Loucy (cell line): ENCODE measurements at regions not wholly inside any gene's neighbourhood (a gene's known extent, or its start where the extent isn't known, plus 50 kb on each side); places are given as distances from the start of the nearest gene placed in this dataset.

ENCODE experiments used
- H2AFZ ChIP-seq: fragments of 200-600 bp; sonication (generic); 2 replicates; pipeline ENCODE4 v1.6.0; 2016; ENCODE audit warnings: antibody characterized with exemption, mild to moderate bottlenecking, low read length, moderate library complexity
- H3F3A ChIP-seq: fragments of 200-600 bp; 2 replicates; pipeline ENCODE4 v1.6.0; 2016; ENCODE audit warnings: antibody characterized with exemption, low read depth, mild to moderate bottlenecking
- H3K27me3 ChIP-seq: fragments of 200-600 bp; sonication (generic); 2 replicates; pipeline ENCODE4 v1.6.1; 2014; ENCODE audit warnings: low read length, mild to moderate bottlenecking; ENCODE audit not compliant: insufficient read depth, poor library complexity, severe bottlenecking
- H3K36me3 ChIP-seq: fragments of 200-600 bp; sonication (generic); 2 replicates; pipeline ENCODE4 v1.6.1; 2016; ENCODE audit warnings: low read length; ENCODE audit not compliant: insufficient read depth
- H3K4me1 ChIP-seq: fragments of 200-600 bp; sonication (generic); 2 replicates; pipeline ENCODE4 v1.5.1; 2014; ENCODE audit warnings: low read length, mild to moderate bottlenecking; ENCODE audit not compliant: insufficient read depth, poor library complexity, severe bottlenecking
- H3K4me2 ChIP-seq: fragments of 200-600 bp; sonication (generic); 2 replicates; pipeline ENCODE4 v1.6.0; 2014; ENCODE audit warnings: antibody characterized with exemption, low read length, low read depth, mild to moderate bottlenecking; ENCODE audit not compliant: poor library complexity, severe bottlenecking
- H3K4me3 ChIP-seq: fragments of 200-600 bp; sonication (generic); 2 replicates; pipeline ENCODE4 v1.5.1; 2014; ENCODE audit warnings: low read length, mild to moderate bottlenecking, mixed read lengths; ENCODE audit not compliant: poor library complexity, severe bottlenecking
- H3K79me2 ChIP-seq: fragments of 200-600 bp; sonication (generic); 2 replicates; pipeline ENCODE4 v1.6.1; 2014; ENCODE audit warnings: low read length; ENCODE audit not compliant: insufficient read depth
- H3K9ac ChIP-seq: fragments of 200-600 bp; sonication (generic); 2 replicates; pipeline ENCODE4 v1.6.0; 2014; ENCODE audit warnings: mild to moderate bottlenecking, low read depth, low read length, moderate library complexity; ENCODE audit not compliant: poor library complexity, severe bottlenecking
- H3K9me2 ChIP-seq: fragments of 200-600 bp; sonication (generic); replicated peaks from 2 replicates; pipeline ENCODE4 v1.6.1; 2016; ENCODE audit warnings: low read depth, low read length, mixed read lengths
- H3K9me3 ChIP-seq: fragments of 200-600 bp; sonication (generic); 2 replicates; pipeline ENCODE4 v1.6.1; 2014; ENCODE audit warnings: mild to moderate bottlenecking, antibody characterized with exemption, low read length, low read depth; ENCODE audit not compliant: insufficient read depth
- H4K20me1 ChIP-seq: fragments of 200-600 bp; sonication (generic); 2 replicates; pipeline ENCODE4 v1.6.0; 2014; ENCODE audit warnings: antibody characterized with exemption, low read length, mild to moderate bottlenecking; ENCODE audit not compliant: insufficient read depth, poor library complexity, severe bottlenecking
- EZH2phosphoT487 ChIP-seq: fragments of 200-600 bp; IDR thresholded peaks from 2 replicates; pipeline ENCODE4 v1.6.1; 2018; ENCODE audit warnings: antibody characterized with exemption, mild to moderate bottlenecking, moderate library complexity, borderline replicate concordance
- TF ChIP-seq, protein P1 (sequence below): fragments of 200-600 bp; sonication (generic); conservative IDR thresholded peaks from 2 replicates; pipeline ENCODE4 v1.5.1; 2014; ENCODE audit warnings: mild to moderate bottlenecking, antibody characterized with exemption, low read length

DNA sequence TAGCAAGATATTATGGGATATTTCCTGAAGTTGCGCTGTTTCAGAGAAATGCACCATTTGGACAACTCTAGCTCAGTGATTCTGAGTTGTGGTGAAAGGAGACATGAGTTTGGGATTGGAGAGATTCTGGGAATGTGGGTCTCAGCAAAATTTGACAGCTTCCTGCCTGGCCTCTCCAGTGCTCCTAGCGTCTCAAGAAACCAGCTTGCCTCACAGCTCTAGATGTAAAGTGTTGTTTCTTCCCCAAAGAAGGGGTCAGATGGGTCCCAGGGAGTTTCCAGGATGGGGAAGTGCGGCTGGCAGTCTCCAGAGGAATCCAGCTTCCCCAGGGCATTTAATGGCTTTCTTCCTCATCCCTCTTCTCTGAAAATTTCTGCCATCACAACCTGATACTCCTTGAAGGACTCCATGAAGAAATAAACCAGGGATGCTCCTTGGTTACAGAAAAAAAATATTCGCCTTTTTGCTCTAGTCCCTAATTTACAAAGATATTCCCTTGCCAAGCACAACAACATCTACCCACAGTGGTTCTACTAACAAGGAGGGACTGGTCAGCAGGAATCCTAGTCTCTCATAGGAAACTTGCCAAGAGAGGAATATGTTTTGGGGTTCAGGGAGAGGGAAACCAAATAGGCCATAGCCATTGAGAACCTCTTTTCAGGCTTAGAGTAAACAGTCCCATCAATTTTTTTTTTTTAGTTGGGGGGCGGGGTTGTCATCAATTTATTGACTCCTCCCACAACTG, 185.4 kb upstream of the E2F8 start:
- no peaks in the 10 kb centered on the region for H4K20me1 ChIP-seq
- H3K36me3 ChIP-seq = no peaks in the 10 kb centered on the region
- H3K9me2 ChIP-seq = no peaks in the 10 kb centered on the region
- H3K4me3 ChIP-seq = no peak overlapping the region
- no peak overlapping the region for H3K9ac ChIP-seq
- TF ChIP-seq, protein P1, sequence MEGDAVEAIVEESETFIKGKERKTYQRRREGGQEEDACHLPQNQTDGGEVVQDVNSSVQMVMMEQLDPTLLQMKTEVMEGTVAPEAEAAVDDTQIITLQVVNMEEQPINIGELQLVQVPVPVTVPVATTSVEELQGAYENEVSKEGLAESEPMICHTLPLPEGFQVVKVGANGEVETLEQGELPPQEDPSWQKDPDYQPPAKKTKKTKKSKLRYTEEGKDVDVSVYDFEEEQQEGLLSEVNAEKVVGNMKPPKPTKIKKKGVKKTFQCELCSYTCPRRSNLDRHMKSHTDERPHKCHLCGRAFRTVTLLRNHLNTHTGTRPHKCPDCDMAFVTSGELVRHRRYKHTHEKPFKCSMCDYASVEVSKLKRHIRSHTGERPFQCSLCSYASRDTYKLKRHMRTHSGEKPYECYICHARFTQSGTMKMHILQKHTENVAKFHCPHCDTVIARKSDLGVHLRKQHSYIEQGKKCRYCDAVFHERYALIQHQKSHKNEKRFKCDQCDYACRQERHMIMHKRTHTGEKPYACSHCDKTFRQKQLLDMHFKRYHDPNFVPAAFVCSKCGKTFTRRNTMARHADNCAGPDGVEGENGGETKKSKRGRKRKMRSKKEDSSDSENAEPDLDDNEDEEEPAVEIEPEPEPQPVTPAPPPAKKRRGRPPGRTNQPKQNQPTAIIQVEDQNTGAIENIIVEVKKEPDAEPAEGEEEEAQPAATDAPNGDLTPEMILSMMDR = no peak
- TF ChIP-seq EZH2phosphoT487 = no peak
- H3F3A ChIP-seq = no peaks in the 10 kb centered on the region
- H3K9me3 ChIP-seq = no peaks in the 10 kb centered on the region
- H3K4me1 ChIP-seq = peaks cover 31% of the 10 kb centered on the region
- H3K4me2 ChIP-seq = no peak overlapping the region
- no peaks in the 10 kb centered on the region for H3K79me2 ChIP-seq
- H2AFZ ChIP-seq = no peak overlapping the region
- no peaks in the 10 kb centered on the region for H3K27me3 ChIP-seq

DNA sequence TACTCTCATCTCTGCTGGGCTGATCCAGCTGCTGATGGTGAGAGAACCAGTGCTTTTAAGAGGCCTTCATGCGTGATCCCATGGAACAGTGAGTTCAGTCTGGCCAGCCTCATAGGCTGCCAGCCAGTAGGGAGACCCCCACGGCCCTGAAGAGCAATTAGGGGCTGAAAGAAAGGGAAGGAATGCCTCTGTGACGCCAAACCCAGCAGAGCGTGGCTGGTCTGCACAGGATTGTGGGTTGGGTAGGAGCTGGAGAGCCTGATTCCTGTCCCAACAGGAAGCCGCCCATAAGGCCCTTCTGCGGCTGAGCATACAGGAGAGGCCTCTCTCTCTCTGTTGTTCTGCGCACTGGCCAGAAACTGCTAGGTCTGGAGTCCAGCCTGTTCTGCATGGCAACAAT, 181.5 kb upstream of the E2F8 start:
- H3K4me3 ChIP-seq = no peak overlapping the region
- H3K9me2 ChIP-seq = no peaks in the 10 kb centered on the region
- no peaks in the 10 kb centered on the region for H3K9me3 ChIP-seq
- no peaks in the 10 kb centered on the region for H3K27me3 ChIP-seq
- no peaks in the 10 kb centered on the region for H3F3A ChIP-seq
- TF ChIP-seq, protein P1 = no peak
- TF ChIP-seq EZH2phosphoT487 = no peak
- H3K9ac ChIP-seq = no peak overlapping the region
- peaks cover 7% of the 10 kb centered on the region for H3K4me1 ChIP-seq
- H3K79me2 ChIP-seq = no peaks in the 10 kb centered on the region
- no peak overlapping the region for H3K4me2 ChIP-seq
- no peak overlapping the region for H2AFZ ChIP-seq
- H4K20me1 ChIP-seq = no peaks in the 10 kb centered on the region
- no peaks in the 10 kb centered on the region for H3K36me3 ChIP-seq

DNA sequence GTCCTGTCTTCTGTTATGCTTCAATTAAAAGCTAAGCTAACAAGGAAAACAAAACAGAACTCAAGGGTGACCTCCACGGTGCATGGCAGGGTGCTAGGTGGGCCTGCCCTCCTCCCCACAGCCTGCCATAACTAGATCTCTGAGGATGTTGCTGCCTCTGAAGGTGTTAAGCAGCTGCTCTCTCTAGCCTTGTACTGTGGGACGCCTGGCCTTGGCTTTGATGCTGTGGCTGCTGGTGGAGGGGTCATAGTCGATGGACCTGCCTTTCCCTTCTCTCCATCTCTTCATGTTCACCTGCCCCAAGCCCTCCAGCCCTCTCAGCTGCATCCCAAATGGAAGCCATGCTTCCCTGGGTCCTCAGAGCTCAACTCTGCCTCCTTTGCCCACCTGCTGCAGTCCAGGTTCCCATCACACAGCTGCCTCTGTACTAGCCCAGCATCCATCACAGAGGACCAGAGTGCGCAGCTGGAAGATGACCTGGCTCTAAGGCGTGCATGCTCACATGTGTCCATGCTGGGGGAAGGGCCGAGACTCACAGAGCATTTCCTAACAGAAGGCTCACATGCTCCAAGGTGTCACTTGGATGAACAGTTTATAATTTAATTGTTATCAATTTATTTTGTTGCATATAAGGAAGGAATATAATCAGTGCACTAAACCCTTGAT, 180.3 kb upstream of the E2F8 start:
- Histone ChIP-seq H3K4me2 (no peak overlapping the region), H2AFZ (no peak overlapping the region), H3K27me3 (no peaks in the 10 kb centered on the region), H3K4me3 (no peak overlapping the region), H3K9me2 (no peaks in the 10 kb centered on the region), H3K9me3 (no peaks in the 10 kb centered on the region), H3K79me2 (no peaks in the 10 kb centered on the region), H4K20me1 (no peaks in the 10 kb centered on the region), H3K4me1 (no peaks in the 10 kb centered on the region), H3K9ac (no peak overlapping the region), H3K36me3 (no peaks in the 10 kb centered on the region), H3F3A (no peaks in the 10 kb centered on the region)
- TF ChIP-seq, protein P1 = no peak
- TF ChIP-seq EZH2phosphoT487 = no peak
